ENCODE measurements at regions not wholly inside any gene's neighbourhood (a gene's known extent, or its start where the extent isn't known, plus 50 kb on each side); places are given as distances from the start of the nearest gene placed in this dataset.

DNA sequence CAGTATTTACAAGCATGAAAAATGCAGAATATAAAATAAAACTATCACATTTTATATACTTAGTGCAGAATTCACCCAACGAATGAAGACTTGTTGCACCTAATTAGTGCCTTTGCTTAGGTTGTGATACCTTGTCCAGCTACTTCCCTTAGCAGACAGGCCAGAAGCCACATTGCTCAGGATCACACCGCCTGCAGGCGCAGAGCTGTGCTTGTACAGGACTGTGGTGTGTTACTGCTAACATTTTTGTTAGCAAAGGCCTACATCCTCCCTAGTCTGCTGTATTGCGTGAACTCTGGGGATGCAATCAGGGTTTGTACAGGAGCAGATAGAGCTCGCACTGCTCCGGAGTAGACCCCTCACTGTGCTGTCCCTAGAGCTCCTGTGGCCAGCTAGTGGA, 336.9 kb downstream of the CBLN2 start:
- H3K4me3 ChIP-seq (ENCODE audit: low read depth, low read length): no peak overlapping the region
- DNase-seq (ENCODE audit: low read depth): no peak
- TF ChIP-seq, protein P1, sequence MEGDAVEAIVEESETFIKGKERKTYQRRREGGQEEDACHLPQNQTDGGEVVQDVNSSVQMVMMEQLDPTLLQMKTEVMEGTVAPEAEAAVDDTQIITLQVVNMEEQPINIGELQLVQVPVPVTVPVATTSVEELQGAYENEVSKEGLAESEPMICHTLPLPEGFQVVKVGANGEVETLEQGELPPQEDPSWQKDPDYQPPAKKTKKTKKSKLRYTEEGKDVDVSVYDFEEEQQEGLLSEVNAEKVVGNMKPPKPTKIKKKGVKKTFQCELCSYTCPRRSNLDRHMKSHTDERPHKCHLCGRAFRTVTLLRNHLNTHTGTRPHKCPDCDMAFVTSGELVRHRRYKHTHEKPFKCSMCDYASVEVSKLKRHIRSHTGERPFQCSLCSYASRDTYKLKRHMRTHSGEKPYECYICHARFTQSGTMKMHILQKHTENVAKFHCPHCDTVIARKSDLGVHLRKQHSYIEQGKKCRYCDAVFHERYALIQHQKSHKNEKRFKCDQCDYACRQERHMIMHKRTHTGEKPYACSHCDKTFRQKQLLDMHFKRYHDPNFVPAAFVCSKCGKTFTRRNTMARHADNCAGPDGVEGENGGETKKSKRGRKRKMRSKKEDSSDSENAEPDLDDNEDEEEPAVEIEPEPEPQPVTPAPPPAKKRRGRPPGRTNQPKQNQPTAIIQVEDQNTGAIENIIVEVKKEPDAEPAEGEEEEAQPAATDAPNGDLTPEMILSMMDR (IDR thresholded peaks at IDR 0.05; ENCODE audit: insufficient read depth, low read depth, low read length, missing control alignments): no peak

DNA sequence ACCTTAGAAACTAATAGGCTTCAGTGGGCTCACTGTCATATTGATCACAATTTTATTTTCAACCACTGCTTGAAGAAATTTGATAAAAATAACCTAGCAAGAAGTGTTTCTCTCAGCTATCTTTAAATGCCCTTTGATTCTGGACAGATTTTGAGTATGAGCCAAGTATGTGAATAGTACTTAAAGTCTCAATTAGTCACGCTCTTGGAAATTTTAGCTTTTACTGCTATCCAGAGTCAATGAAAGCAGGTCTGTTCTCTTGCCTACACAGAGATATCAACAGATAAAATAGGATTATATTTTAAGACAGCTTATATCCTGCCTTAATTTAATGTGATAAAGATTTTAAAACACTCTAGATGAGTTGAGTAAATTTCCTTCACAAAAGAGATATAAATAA, 337.3 kb downstream of the CBLN2 start:
- H3K4me3 ChIP-seq (ENCODE audit: low read depth, low read length): no peak overlapping the region
- DNase-seq (ENCODE audit: low read depth): no peak
- TF ChIP-seq, protein P1 (IDR thresholded peaks at IDR 0.05; ENCODE audit: insufficient read depth, low read depth, low read length, missing control alignments): no peak

DNA sequence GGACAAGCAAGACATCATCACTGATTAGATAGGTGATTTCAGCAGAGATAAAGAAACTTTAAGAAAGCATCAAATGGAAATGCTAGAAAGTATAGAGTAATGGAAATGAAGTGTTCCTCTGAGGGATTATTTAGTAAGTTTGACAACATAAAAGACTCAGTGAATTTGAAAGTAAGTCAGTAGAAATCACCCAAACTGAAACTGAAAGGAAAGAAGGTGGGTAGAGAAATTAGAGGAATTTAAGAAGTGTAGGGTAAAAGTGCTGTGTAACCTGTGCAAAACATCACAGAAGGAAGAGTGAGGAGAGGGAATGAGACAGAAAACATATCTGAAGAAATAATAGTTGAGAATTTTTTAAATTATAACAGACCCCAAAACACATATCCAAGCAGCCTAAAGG, 343.1 kb downstream of the CBLN2 start:
- DNase-seq (ENCODE audit: low read depth): no peak
- no peak overlapping the region for H3K4me3 ChIP-seq (ENCODE audit: low read depth, low read length)
- TF ChIP-seq, protein P1 (IDR thresholded peaks at IDR 0.05; ENCODE audit: insufficient read depth, low read depth, low read length, missing control alignments): no peak

DNA sequence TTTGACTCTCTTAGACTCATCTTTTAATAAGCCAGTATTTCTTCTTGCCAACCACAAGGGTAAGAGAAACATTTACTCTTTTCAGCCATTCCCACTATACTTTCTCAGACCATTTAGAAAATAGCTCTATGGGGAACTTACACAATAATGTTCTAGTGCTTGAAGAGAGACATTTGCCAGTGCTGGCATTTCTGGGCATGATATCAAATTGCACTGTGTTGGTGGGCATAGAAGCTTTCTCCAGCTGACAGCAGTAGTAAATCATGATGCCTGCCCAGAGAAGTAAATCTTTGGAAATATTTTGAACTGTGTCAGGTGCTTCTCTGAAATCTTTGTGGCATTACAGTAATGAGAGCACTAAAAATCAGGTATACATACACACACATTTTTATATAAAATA, 346.6 kb downstream of the CBLN2 start:
- no peak for DNase-seq (ENCODE audit: low read depth)
- H3K4me3 ChIP-seq (ENCODE audit: low read depth, low read length): no peak overlapping the region
- TF ChIP-seq, protein P1 (IDR thresholded peaks at IDR 0.05; ENCODE audit: insufficient read depth, low read depth, low read length, missing control alignments): no peak

DNA sequence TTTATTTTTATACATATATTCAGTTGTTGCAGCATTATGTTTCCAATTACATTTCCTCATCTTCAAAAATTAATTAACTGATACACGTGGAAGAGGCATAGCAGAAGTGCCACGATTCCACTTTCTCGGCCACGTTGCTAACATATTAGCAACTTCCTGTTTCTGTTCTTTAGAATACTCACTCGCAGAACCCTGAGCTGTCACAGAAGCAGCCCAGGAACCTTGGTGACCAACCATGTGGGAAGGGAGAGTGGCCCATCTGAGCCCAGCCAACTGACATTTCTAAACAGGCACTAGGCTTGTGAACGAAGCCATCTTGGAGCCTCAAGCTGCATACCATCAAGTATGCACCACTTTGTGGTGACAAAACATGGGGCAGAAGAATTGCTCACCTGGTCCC, 350.1 kb downstream of the CBLN2 start:
- DNase-seq (ENCODE audit: low read depth): no peak
- TF ChIP-seq, protein P1 (IDR thresholded peaks at IDR 0.05; ENCODE audit: insufficient read depth, low read depth, low read length, missing control alignments): no peak
- no peak overlapping the region for H3K4me3 ChIP-seq (ENCODE audit: low read depth, low read length)

DNA sequence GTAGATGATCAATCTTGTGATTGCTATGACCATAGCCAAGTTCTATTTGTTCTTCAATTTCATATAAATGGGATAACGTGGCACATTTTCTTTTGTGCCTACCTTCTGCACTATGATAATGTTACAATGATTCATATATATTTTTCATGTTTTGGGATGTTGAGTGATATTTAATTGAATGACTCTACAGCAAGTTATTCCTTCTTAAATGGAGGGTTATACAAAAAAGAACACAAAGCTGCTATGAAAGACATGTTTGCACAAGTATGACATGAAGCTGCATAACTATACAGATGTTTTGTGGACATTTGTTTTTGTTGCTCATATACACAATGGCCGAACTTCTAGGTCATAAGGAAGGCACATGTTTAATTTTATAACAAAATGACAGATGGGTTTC, 356.2 kb downstream of the CBLN2 start:
- TF ChIP-seq, protein P1 (IDR thresholded peaks at IDR 0.05; ENCODE audit: insufficient read depth, low read depth, low read length, missing control alignments): no peak
- DNase-seq (ENCODE audit: low read depth): no peak
- H3K4me3 ChIP-seq (ENCODE audit: low read depth, low read length): no peak overlapping the region

DNA sequence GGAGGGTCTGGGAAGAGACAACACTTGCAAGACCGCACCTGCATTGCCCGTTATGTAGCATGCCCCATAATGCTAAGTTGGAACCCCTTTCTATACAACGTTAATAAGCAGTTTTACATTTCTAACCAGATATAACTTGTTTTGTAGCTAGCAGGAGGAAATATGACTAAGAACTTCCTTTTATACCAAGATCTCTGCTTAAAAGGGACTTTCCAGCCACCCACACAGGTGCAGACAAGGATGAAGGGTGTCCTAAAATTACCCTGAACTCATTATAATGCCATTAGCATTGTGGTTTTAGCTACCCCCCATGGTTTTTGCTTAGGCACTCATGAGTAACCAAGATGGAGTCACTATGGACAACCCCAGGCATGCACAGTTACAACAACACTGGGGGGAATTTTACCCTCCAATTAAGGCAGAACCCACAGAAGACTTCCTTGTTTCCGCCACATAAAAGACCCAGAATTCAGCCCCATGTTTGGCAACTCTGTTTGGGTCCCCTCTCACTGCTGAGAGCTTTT, 362.8 kb downstream of the CBLN2 start:
- H3K4me3 ChIP-seq (ENCODE audit: low read depth, low read length): no peak overlapping the region
- DNase-seq (ENCODE audit: low read depth): peak; percentile 35
- TF ChIP-seq, protein P1 (IDR thresholded peaks at IDR 0.05; ENCODE audit: insufficient read depth, low read depth, low read length, missing control alignments): no peak

Data from GM12865 (cell line).